NB4 (cell line): ENCODE measurements at regions not wholly inside any gene's neighbourhood (a gene's known extent, or its start where the extent isn't known, plus 50 kb on each side); places are given as distances from the start of the nearest gene placed in this dataset.
"Not testable (repeated sequence)": the region's sequence is repeated elsewhere in the genome, so short reads cannot be mapped to it uniquely, and the experiment has no call there.

Experiments
- DNase-seq: peaks from one replicate; pipeline ENCODE4 v3.0.0; 2010; ENCODE audit warnings: low read depth
- H3K4me3 ChIP-seq: one replicate; pipeline ENCODE4 v1.5.1; 2011; ENCODE audit warnings: mild to moderate bottlenecking, low read depth, low read length, moderate library complexity
- CTCF ChIP-seq: IDR thresholded peaks from one replicate; pipeline ENCODE4 v1.5.1; 2012; ENCODE audit warnings: low read depth, low read length
- MAX ChIP-seq: IDR thresholded peaks from 2 replicates; pipeline ENCODE4 v1.6.1; 2011; ENCODE audit warnings: low read depth, low read length
- MYC ChIP-seq: IDR thresholded peaks from 2 replicates; pipeline ENCODE4 v1.6.1; 2011; ENCODE audit warnings: low read depth, low read length
- POLR2A ChIP-seq: IDR thresholded peaks from 2 replicates; pipeline ENCODE4 v1.6.1; 2011; ENCODE audit warnings: mild to moderate bottlenecking; ENCODE audit not compliant: insufficient read length; ENCODE audit errors: extremely low read depth

- DNase-seq: no peak
- H3K4me3 ChIP-seq: no peak overlapping the region
- TF ChIP-seq POLR2A: no peak
- no peak for TF ChIP-seq MAX
- TF ChIP-seq MYC: no peak
- TF ChIP-seq CTCF: no peak
Measured at GRCh38 chr11:23453522-23453921, 593.2 kb upstream of the CCDC179 start.

GRCh38 chr11:23455321-23455891 lies 595.1 kb upstream of the CCDC179 start:
- no peak for TF ChIP-seq MYC
- TF ChIP-seq POLR2A: no peak
- no peak for TF ChIP-seq MAX
- TF ChIP-seq CTCF: no peak
- no peak overlapping the region for H3K4me3 ChIP-seq
- DNase-seq: no peak

GRCh38 chr11:23457641-23458040 lies 597.4 kb upstream of the CCDC179 start:
- TF ChIP-seq MYC (no peak), MAX (no peak), POLR2A (no peak), CTCF (no peak)
- no peak for DNase-seq
- no peak overlapping the region for H3K4me3 ChIP-seq

- no peak for DNase-seq
- TF ChIP-seq POLR2A: no peak
- no peak for TF ChIP-seq MYC
- no peak overlapping the region for H3K4me3 ChIP-seq
Measured at GRCh38 chr11:23471878-23472277, 611.6 kb upstream of the CCDC179 start.

- no peak overlapping the region for H3K4me3 ChIP-seq
- no peak for DNase-seq
- TF ChIP-seq CTCF (no peak), MAX (no peak), POLR2A (no peak), MYC (no peak)
Measured at GRCh38 chr11:23473782-23474181, 613.5 kb upstream of the CCDC179 start.

GRCh38 chr11:23480736-23481135 lies 620.5 kb upstream of the CCDC179 start:
- H3K4me3 ChIP-seq: no peak overlapping the region
- no peak for TF ChIP-seq CTCF
- TF ChIP-seq POLR2A: no peak
- no peak for TF ChIP-seq MAX
- no peak for TF ChIP-seq MYC
- DNase-seq: no peak

GRCh38 chr11:23484146-23484545 lies 623.9 kb upstream of the CCDC179 start:
- H3K4me3 ChIP-seq, DNase-seq: not testable (repeated sequence)

- not testable (repeated sequence) for H3K4me3 ChIP-seq, DNase-seq
Measured at GRCh38 chr11:23484618-23485017, 624.3 kb upstream of the CCDC179 start.
